GM21529 (cell line): ENCODE measurements at regions not wholly inside any gene's neighbourhood (a gene's known extent, or its start where the extent isn't known, plus 50 kb on each side); places are given as distances from the start of the nearest gene placed in this dataset.
"Not testable (repeated sequence)": the region's sequence is repeated elsewhere in the genome, so short reads cannot be mapped to it uniquely, and the experiment has no call there.

ENCODE experiments used
- ATAC-seq: cut with Tn5 transposase; IDR thresholded peaks from one replicate; pipeline ENCODE4 v1.9.1; 2021; ENCODE audit not compliant: unreplicated experiment

DNA sequence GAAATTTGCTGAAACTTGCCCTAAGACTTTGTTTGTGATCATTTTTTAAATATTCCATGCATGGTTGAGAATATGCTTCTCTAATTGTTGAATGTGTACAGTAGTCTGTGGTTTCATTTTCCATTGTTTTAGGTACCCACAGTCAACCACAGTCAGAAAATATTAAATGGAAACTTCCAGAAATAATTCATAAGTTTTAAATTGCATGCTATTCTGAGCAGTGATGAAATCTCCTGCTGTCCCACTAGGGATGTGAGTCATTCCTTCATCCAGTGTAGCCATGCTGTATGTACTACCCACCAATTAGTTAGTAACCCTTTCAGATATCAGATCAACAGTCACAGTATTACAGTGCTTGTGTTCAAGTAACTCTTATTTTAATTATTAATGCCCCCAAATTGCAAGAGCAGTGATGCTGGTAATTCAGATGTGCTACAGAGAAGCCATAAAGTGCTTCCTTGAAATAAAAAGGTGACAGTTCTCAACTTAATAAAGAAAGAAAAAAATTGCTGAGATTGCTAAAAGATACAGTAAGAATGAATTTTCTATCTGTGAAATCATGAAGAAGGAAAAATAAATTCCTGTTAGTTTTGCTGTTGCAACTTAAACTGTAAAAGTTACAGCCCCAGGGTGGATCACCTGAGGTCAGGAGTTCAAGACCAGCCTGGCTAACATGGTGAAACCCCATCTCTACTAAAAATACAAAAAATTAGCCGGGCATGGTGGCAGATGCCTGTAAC lies 79.9 kb upstream of the FBXL17 start:
- no peak for ATAC-seq

DNA sequence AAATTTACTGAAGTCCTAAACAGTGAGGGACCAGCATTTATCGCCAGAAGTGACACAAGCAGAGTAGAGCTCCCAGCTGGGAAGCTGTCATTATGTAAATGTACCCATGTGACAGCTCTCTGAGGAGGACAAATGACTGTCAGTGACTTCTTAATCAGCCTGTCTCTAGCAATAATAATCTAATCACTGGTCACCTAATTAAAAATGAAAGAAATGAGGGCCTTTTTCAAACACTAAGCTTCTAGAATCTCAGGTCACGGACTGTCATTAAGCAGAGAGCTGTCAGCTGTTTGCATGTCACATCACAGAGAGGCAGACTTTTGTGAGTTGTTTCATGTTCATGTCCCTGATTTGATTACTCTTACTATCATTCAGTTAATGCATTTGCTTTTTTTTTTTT lies 77.9 kb upstream of the FBXL17 start:
- ATAC-seq, result no peak

DNA sequence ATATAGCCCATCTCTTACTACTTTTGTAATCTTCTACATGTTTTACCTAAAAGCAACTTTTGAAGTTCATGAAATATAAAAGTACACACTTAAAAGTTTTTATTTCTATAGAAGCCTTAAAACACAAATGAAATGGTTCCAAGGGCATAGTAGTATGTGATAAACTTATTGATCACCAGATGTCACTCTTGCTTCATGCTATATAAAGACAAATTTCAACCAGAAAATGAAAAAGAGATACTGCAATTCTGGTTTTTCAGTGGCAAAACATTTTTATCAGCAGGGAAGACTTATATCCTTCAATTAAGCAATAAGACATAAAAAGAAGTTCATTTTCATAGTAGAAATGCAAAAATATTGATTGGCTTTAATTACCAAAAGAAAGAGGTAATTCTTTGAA lies 69.4 kb upstream of the FBXL17 start:
- no peak for ATAC-seq

DNA sequence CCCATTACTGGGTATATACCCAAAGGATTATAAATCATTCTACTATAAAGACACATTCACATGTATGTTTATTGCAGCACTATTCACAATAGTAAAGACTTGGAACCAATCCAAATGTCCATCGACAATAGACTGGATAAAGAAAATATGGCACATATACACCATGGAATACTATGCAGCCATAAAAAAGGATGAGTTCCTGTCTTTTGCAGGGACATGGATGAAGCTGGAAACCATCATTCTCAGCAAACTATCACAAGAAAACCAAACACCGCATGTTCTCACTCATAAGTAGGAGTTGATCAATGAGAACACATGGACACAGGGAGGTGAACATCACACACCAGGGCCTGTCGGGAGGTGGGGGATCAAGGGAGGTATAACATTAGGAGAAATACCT lies 62.2 kb upstream of the FBXL17 start:
- not testable (repeated sequence) for ATAC-seq

DNA sequence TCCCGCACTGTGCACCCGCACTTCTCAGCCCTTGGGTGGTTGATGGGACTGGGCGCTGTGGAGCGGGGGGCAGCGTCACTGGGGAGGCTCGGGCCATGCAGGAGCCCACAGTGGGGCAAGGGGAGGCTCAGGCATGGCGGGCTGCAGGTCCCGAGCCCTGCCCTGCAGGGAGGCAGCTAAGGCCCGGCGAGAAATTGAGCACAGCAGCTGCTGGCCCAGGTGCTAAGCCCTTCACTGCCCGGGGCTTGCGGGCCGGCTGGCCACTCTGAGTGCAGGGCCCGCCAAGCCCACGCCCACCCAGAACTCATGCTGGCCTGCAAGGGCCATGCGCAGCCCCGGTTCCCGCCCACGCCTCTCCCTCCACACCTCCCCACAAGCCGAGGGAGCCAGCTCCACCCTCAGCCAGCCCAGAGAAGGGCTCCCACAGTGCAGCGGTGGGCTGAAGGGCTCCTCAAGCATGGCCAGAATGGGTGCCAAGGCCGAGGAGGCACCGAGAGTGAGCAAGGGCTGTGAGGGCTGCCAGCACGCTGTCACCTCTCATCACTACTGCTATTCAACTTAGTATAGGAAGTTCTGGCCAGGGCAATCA lies 60.3 kb upstream of the FBXL17 start:
- ATAC-seq, result not testable (repeated sequence)

DNA sequence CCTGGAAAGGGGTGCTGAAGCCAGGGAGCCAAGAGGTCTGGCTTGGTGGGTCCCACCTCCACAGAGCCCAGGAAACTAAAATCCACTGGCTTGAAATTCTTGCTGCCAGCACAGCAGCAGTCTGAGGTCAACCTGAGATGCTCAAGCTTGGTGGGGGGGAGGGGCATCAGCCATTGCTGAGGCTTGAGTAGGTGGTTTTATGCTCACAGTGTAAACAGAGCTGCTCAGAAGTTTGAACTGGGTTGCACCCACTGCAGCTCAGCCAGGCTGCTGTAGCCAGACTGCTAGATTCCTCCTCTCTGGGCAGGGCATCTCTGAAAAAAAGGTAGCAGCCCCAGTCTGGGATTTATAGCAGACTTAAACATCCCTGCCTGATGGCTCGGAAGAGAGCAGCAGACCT lies 55.5 kb upstream of the FBXL17 start:
- no peak for ATAC-seq

DNA sequence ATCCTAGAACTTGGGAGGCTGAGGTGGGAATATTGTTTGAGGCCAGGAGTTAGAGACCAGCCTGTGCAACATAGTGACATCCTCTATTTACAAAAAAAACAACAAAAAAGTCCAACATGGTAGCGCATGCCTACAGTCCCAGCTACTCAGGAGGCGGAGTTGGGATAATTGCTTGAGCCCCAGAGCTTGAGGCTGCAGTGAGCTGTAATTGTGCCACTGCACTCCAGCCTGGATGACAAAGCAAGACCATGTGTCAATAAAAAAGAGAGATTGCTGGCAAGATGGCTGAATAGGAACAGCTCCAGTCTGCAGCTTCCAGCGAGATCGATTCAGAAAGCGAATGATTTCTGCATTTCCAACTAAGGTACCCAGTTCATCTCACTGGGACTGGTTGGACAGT lies 54.8 kb upstream of the FBXL17 start:
- no peak for ATAC-seq

DNA sequence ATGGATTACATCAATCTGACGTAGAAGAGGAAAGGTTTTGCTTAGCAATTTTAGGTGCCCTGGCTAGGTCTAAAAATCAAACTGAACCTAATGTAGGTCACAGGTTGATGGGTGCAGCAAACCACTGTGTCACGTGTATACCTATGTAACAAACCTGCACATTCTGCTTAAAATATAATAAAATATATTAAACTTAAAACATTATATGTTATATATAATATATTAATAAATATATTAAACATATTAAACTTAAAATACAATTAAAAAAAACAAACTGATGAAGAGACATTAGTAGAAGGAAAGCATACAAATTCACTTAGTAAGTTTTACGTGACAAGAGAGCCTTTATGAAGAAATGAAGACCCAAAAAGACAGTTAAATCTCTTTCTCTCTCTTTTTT lies 51.7 kb upstream of the FBXL17 start:
- no peak for ATAC-seq

DNA sequence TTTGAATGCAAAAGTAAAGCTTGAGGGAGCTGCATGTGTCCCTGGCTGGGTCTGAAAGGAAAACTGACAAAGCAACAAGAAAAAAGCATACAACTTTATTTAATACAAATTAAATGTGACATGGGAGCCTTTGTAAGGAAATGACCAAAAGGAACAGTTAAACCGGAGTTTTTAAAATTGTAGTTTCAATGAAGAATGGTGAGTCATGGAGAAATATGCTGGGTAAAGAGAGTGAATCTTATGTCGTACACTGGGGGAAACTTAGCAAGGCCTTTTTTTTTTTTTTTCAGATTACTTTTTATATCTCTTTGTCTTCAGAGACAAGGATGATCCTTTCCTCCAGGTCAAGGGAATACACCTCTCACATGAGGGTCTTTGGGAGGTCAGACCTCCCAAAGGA lies 50.1 kb upstream of the FBXL17 start:
- no peak for ATAC-seq
